GM23338 (cell line): ENCODE measurements at regions not wholly inside any gene's neighbourhood (a gene's known extent, or its start where the extent isn't known, plus 50 kb on each side); places are given as distances from the start of the nearest gene placed in this dataset.
"Not testable (repeated sequence)": the region's sequence is repeated elsewhere in the genome, so short reads cannot be mapped to it uniquely, and the experiment has no call there.

Experiments used
- CTCF ChIP-seq, 2 experiments: fragments of 200-600 bp in 1 of 2; sonication (generic) in 1 of 2; conservative IDR thresholded peaks; 2 replicates each; pipeline versions ENCODE4 v1.5.1 to v1.6.1; 2016 to 2017; ENCODE audit warnings: antibody characterized with exemption in 2 of 2, low read depth in 2 of 2, mild to moderate bottlenecking in 2 of 2, moderate library complexity in 1 of 2
- ETS1 ChIP-seq: IDR thresholded peaks from 2 replicates; pipeline ENCODE4 v1.6.1; 2016; ENCODE audit warnings: antibody characterized with exemption
- EZH2 ChIP-seq: fragments of 200-600 bp; sonication (generic); IDR thresholded peaks from one replicate; pipeline ENCODE4 v1.8.0; 2017; ENCODE audit warnings: antibody characterized with exemption, mild to moderate bottlenecking, low read depth; ENCODE audit not compliant: unreplicated experiment
- EZH2phosphoT487 ChIP-seq: fragments of 200-600 bp; sonication (generic); IDR thresholded peaks from one replicate; pipeline ENCODE4 v1.8.1; 2018; ENCODE audit warnings: antibody characterized with exemption; ENCODE audit not compliant: unreplicated experiment
- JUNB ChIP-seq: IDR thresholded peaks from one replicate; pipeline ENCODE4 v1.6.1; 2016; ENCODE audit warnings: antibody characterized with exemption; ENCODE audit not compliant: unreplicated experiment

- not testable (repeated sequence) for TF ChIP-seq ETS1; JUNB; CTCF (conservative IDR thresholded peaks at IDR 0.05; ENCODE audit: low read depth in 2 of 2); EZH2phosphoT487; EZH2
Measured at GRCh38 chr21:13935396-13936032, 275.2 kb downstream of the LIPI start.
